GM19452 (cell line): ENCODE measurements at regions not wholly inside any gene's neighbourhood (a gene's known extent, or its start where the extent isn't known, plus 50 kb on each side); places are given as distances from the start of the nearest gene placed in this dataset.
A peak's percentile ranks its signal among the peaks of the same experiment; 100 is the strongest.

Experiments
- ATAC-seq: cut with Tn5 transposase; IDR thresholded peaks from one replicate; pipeline ENCODE4 v1.9.1; 2021; ENCODE audit not compliant: unreplicated experiment

GRCh38 chr7:22589641-22590201 is 89.7 kb upstream of the STEAP1B start:
- ATAC-seq: no peak

- no peak for ATAC-seq
Measured at GRCh38 chr7:22588351-22588750, 88.4 kb upstream of the STEAP1B start.

DNA sequence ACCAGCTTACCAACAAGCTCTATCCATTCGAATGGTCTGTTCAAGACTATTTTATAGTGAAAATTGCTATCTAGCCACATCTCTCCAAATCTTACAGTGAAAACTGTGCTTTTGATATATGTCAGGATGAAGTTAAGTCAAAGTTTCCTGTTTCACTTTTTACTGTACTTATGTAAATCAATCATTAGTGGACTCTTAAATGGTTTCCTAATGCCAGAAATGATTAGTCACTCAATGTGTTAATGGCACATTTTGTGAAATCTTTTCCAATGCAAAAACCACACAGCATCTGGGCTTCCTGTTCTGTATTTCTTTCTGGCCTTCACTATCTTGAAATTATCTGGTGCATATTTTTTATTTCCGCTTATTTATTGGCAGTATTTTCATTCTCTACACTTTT is 87.3 kb upstream of the STEAP1B start:
- peak; percentile 73 for ATAC-seq

GRCh38 chr7:22586786-22587140 is 86.8 kb upstream of the STEAP1B start:
- ATAC-seq: no peak

DNA sequence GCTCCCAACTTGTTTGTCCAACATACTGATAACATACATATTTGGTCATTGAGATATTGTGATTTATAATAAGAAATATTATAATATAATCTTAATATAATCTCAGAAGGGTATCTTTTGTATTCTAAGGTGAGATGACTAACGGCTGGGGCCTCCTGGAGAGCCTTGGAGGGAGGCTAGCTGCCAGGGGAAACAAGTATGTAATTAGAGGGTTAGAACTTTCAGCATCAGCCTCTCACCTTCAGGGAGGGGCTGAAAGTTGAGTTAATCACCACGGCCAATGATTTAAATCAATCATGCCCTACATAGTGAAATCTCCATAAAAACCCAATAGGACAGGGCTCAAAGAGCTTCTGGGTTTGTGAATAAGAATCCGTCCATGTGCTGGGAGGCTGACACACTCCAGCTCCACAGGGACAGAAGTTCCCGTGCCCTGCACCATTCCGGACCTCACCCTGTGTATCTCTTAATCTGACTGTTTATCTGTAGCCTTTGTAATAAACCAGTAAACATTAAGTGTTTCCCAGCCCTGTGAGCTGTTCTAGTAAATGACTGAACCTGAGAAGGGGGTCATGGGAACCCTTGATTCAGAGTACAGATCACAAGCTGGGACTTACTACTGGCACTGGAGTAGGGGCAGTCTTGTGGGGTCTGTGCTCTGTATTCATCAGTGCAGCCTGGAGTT is 86.3 kb upstream of the STEAP1B start:
- ATAC-seq: no peak

DNA sequence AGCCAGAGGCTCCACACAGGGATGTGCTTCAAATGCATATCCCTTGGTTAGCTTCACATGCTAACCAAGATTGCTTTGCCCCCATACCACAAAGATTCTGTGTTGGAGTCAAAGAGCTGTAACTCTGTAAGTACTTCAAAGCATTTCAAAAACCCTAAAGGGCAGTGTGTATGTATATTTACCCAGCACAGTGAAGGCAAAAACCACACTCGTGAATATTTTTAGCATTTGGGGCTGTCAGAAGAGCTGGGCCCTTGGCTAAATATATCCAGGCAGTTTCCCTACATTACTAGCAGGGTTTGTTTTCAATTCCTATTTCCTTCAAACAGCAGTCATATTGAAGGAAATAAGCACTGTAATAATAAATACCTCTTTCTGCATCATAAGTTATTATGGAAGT is 84.2 kb upstream of the STEAP1B start:
- no peak for ATAC-seq

- no peak for ATAC-seq
Measured at GRCh38 chr7:22582863-22583622, 83.1 kb upstream of the STEAP1B start.

DNA sequence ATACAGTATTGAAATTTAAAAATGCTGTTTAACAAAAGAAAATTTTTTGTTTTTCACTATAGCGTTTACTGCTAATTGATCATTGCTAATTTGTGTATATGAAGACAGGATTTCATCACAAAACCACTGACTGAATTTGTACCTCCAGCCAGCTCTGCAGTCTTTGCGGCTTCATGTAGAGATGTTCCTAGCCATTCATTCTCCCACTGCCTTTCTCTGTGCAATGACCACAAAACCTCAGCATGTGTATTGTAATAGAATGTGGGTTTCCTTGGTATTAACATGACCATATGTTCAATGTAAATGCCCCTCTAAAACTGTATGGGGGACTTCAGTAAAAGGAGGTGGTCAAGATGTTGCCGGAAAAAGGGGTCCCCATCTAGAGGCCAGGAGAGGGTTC is 81.1 kb upstream of the STEAP1B start:
- no peak for ATAC-seq

GRCh38 chr7:22579961-22580360 is 80.0 kb upstream of the STEAP1B start:
- ATAC-seq: no peak

GRCh38 chr7:22578007-22578733 is 78.2 kb upstream of the STEAP1B start:
- ATAC-seq: no peak

- ATAC-seq: no peak
Measured at GRCh38 chr7:22577470-22578001, 77.5 kb upstream of the STEAP1B start.

DNA sequence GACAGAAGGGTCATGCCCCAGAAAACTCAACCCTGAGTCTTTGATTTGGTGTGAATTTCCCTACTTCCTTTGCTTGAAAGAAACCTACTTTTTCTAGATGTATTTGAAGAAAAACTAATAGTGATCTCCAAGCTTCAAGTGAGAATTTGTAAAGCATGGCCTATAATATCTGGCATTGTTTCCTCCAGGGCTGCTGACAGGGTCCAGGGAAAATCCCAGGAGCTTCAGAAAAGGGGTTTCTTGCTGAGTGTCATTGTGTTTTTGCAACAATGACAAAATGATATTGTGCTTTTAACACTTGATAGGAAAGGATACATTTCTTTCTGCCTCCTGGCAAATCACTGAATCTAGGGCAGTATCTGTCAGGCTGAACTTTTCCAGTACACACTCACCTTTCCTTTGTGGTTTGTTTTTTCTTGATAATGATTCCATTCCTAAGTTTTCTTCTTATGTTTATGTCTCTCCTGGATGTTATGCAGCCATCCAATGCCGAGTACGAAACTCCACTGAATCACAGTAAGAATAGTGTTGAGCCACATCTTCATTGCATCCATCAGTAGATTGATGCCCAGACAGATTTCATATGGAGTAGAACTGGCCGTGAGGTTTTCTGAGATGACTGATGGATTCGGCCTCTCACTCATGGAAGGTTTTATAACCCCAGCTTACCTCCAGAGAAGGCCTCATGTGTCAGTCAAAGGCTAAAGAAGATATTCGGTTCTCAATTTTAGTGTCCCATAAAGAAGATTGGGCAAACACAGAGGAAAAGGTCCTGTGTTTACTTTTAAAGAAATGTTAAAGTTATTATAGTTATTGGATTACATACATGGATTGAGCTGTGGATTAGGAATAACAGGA is 76.9 kb upstream of the STEAP1B start:
- ATAC-seq: no peak

DNA sequence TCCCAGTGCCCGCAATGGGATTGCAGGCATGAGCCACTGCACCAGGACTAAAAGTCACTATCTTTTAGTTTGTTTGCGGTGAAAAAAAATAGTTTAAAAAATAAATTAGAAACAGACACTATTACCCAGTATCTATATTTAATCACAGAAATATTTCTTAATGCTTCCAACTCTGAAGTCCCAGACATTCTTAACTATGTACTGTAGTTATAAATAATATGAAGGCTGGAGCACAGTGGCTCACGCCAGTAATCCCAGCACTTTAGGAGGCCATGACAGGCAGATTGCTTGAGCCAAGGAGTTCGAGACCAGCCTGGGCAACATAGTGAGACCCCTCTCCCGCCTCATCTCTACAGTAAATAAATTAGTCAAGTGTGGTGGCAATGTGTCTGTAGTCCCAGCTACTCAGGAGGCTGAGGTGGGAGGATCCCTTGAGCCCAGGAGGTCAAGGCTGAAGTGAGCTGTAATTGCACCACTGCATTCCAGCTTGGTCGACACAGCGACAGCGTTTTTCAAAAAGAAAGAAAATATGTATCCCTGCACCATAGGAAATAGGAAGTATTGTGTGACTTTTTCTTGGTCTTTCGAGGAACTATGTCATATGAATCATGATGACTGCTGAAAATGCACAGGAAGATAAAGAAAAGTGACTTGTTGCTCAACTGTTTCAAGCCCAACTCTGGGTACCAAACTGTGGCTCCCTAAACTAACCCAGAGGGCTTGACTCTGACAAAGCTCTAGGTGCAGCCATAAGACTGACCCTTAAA is 74.9 kb upstream of the STEAP1B start:
- no peak for ATAC-seq

DNA sequence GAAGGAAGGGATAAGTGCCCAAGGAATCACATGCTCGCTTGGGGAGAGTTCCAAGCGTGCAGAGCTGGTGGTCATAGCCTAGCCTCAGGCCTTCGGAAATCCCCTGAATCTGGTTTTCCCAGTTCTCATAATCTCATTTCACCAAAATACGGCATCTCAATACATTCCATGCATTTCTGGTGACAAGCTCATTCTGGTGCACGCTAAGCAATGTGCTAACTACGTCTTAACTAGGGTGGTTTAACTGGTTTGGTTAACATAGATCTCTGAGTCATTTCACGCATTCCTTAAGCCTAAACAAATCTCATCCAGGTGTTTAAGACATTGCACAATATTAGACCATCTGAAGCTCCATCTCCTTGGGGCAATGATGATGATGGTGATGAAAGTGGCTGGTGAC is 72.9 kb upstream of the STEAP1B start:
- no peak for ATAC-seq

GRCh38 chr7:22572292-22572691 is 72.3 kb upstream of the STEAP1B start:
- ATAC-seq: no peak

DNA sequence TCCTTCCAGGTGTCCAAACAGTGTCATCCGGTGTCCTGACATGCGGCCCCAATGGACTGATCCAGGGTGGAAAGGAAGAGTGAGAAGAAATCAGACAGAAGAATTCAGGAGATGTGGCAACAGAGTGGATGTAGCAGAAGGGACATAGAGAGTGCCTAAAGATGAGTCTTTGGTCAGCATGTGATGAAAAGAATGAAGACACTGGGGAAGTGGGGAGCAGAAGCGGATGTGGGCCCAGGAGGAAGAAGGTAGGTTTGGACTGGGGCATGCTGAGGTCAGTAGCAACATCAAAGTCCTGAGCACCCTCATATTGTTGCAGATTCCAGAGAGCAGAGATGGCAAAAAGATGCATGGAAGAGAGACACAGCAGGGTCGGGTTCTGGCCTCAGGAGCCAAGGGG is 71.8 kb upstream of the STEAP1B start:
- ATAC-seq: no peak

DNA sequence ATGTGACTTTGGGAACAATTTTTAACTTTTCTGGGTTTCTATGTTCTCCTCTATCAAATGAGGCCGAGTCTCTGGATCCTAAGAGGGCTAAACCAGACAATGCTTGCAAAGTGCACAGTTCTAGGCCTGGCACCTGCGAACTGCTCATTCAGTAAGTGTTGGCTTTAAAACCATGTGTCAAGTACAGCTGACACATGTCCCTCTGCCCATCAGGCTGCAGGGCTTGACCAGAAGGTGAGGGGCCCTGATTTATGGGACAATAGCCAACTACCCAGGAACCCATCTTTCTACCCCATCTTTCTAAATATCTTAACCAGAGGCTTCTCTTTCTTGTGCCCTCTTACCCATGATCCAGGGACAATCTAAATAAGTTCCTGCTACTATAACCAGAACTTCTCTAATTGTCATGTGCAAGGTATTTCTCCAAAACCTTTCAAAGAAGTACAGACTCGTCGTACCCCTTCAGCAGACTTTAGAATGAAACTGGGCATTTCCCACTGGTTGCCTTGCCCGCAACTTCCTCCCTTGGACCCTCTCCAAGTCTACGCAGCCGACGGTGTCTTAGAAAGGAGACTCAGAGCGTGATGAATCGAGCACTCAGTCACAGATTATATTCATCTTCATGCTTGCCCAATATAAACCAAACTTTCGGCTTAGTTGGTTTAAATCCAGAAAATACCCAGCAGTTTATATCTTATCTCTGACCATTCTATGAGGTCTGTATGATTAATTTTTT is 69.8 kb upstream of the STEAP1B start:
- no peak for ATAC-seq

GRCh38 chr7:22566592-22566991 is 66.6 kb upstream of the STEAP1B start:
- no peak for ATAC-seq

GRCh38 chr7:22566176-22566575 is 66.2 kb upstream of the STEAP1B start:
- no peak for ATAC-seq
